ENCODE measurements at regions not wholly inside any gene's neighbourhood (a gene's known extent, or its start where the extent isn't known, plus 50 kb on each side); places are given as distances from the start of the nearest gene placed in this dataset.

- no peak for DNase-seq (ENCODE audit: low read depth)
- H3K4me3 ChIP-seq (ENCODE audit: control insufficient read depth, low read depth, low read length) = no peak overlapping the region
- no peak for TF ChIP-seq CTCF (conservative IDR thresholded peaks at IDR 0.05; ENCODE audit: control insufficient read depth, insufficient read depth, low read depth, low read length)
Observed at GRCh38 chr5:42878041-42878440, 66.3 kb upstream of the SELENOP start.

- no peak overlapping the region for H3K4me3 ChIP-seq (ENCODE audit: control insufficient read depth, low read depth, low read length)
- DNase-seq (ENCODE audit: low read depth) = no peak
- no peak for TF ChIP-seq CTCF (conservative IDR thresholded peaks at IDR 0.05; ENCODE audit: control insufficient read depth, insufficient read depth, low read depth, low read length)
Observed at GRCh38 chr5:42877431-42877830, 65.7 kb upstream of the SELENOP start.

DNA sequence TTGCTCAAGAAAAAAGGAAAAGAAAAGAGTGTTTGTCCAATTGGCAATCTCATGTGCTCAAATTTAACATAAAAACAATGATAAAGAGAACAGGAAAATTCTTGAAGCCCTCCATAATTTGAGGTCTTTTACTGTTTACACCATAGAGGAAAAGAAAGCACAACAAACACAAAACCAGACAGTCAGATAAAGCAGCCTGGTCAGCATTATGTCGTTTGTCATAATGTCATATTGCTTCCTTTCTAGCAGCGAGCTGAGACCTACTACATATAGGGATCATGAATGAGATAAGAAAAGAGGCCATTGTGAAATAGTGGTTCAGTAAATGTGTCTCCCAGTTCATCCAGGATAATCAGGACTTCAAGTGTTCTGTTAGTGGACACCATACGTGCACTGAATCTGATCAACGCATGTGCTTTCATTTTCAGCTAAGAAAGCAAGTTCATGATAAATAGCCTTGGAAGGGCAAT, 64.7 kb upstream of the SELENOP start:
- no peak for TF ChIP-seq CTCF (conservative IDR thresholded peaks at IDR 0.05; ENCODE audit: control insufficient read depth, insufficient read depth, low read depth, low read length)
- H3K4me3 ChIP-seq (ENCODE audit: control insufficient read depth, low read depth, low read length) = no peak overlapping the region
- DNase-seq (ENCODE audit: low read depth) = no peak

- H3K4me3 ChIP-seq (ENCODE audit: control insufficient read depth, low read depth, low read length) = no peak overlapping the region
- no peak for DNase-seq (ENCODE audit: low read depth)
- no peak for TF ChIP-seq CTCF (conservative IDR thresholded peaks at IDR 0.05; ENCODE audit: control insufficient read depth, insufficient read depth, low read depth, low read length)
Observed at GRCh38 chr5:42875785-42876374, 64.2 kb upstream of the SELENOP start.

DNA sequence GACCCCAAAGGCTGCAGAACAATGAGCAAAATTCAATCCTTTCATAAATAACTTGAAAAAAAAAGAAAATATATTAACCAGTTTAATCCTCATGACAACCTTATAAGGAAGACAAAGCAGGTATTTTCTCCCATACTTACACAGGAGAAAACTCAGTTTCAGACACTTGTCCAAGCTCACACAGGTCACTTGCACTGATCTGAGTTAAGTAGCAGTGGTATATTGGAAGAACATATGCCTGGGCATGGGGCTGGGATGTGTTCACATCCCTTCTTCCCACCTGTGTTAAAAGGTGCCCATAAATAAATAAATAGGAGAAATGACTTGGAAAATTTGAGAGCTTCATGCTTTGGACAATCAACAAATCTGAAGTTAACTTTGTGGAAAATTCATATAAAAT, 63.5 kb upstream of the SELENOP start:
- no peak for DNase-seq (ENCODE audit: low read depth)

DNA sequence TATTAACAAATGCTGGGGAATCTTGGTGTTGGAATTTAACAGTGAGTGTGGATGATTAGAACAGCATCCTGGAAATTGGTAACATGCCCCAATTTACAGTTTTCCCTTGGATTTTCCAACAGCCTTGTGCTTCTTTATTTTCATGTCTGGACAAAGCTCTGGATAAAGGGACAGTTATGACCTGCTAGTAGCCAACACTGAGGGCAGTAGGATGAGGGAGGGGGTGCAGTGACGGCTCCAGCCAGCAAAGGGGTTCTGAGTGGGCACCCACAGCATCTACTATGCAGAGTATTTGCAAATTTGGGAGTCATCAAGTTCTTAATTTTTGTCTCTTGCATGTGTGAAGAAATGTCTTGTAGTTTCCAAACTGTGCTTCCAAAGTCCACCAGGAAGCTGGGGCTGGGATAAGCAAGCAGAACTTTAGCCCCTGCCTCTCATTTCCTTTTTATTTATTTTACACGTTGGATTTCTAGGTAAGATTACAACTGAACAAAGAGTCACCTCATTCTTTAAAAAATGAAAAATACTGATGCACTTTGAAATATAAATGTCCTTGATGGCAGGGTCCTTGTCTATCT, 63.0 kb upstream of the SELENOP start:
- H3K4me3 ChIP-seq (ENCODE audit: control insufficient read depth, low read depth, low read length) = no peak overlapping the region
- no peak for DNase-seq (ENCODE audit: low read depth)
- no peak for TF ChIP-seq CTCF (conservative IDR thresholded peaks at IDR 0.05; ENCODE audit: control insufficient read depth, insufficient read depth, low read depth, low read length)

More for the DNA sequence above, 63.5 kb upstream of the SELENOP start:
- TF ChIP-seq CTCF (conservative IDR thresholded peaks at IDR 0.05; ENCODE audit: control insufficient read depth, insufficient read depth, low read depth, low read length) = no peak
- no peak overlapping the region for H3K4me3 ChIP-seq (ENCODE audit: control insufficient read depth, low read depth, low read length)

Measured in fibroblast of mammary gland (primary cell).